ENCODE measurements at regions not wholly inside any gene's neighbourhood (a gene's known extent, or its start where the extent isn't known, plus 50 kb on each side); places are given as distances from the start of the nearest gene placed in this dataset.
"Not testable (repeated sequence)": the region's sequence is repeated elsewhere in the genome, so short reads cannot be mapped to it uniquely, and the experiment has no call there.

GRCh38 chr1:168827557-168827956 is 98.6 kb upstream of the DPT start:
- DNase-seq: no peak

- DNase-seq: no peak
Observed at GRCh38 chr1:168829876-168830275, 100.9 kb upstream of the DPT start.

- no peak for DNase-seq
Observed at GRCh38 chr1:168830562-168830961, 101.6 kb upstream of the DPT start.

- no peak for DNase-seq
Observed at GRCh38 chr1:168832661-168833060, 103.7 kb upstream of the DPT start.

- peak in 1 of 2 experiments; percentile 40 for DNase-seq
Observed at GRCh38 chr1:168833362-168833761, 104.4 kb upstream of the DPT start.

GRCh38 chr1:168833801-168834224 is 104.8 kb upstream of the DPT start:
- no peak for DNase-seq

- peak in 1 of 2 experiments; percentile 17 for DNase-seq
Observed at GRCh38 chr1:168834225-168834872, 105.3 kb upstream of the DPT start.

GRCh38 chr1:168835176-168835575 is 106.2 kb upstream of the DPT start:
- DNase-seq: peak in 1 of 2 experiments; percentile 29

- no peak for DNase-seq
Observed at GRCh38 chr1:168835791-168836190, 106.8 kb upstream of the DPT start.

GRCh38 chr1:168836469-168836868 is 107.5 kb upstream of the DPT start:
- no peak for DNase-seq

- DNase-seq: not testable (repeated sequence)
Observed at GRCh38 chr1:168837230-168837629, 108.2 kb upstream of the DPT start.

- DNase-seq: no peak
Observed at GRCh38 chr1:168842306-168842705, 113.3 kb upstream of the DPT start.

GRCh38 chr1:168842916-168843315 is 113.9 kb upstream of the DPT start:
- no peak for DNase-seq

GRCh38 chr1:168843401-168843800 is 114.4 kb upstream of the DPT start:
- DNase-seq: no peak

- DNase-seq: no peak
Observed at GRCh38 chr1:168843950-168844349, 114.9 kb upstream of the DPT start.

- DNase-seq: no peak
Observed at GRCh38 chr1:168845140-168845539, 116.1 kb upstream of the DPT start.

GRCh38 chr1:168848051-168848450 is 119.0 kb upstream of the DPT start:
- DNase-seq: no peak

- peak; percentile 61 to 77 for DNase-seq
Observed at GRCh38 chr1:168861421-168862004, 132.5 kb upstream of the DPT start.

- no peak for DNase-seq
Observed at GRCh38 chr1:168863772-168864171, 134.8 kb upstream of the DPT start.

- no peak for DNase-seq
Observed at GRCh38 chr1:168864266-168864665, 135.3 kb upstream of the DPT start.

- no peak for DNase-seq
Observed at GRCh38 chr1:168865850-168866620, 137.0 kb upstream of the DPT start.

GRCh38 chr1:168867941-168868634 is 139.1 kb upstream of the DPT start:
- no peak for DNase-seq

GRCh38 chr1:168871531-168871930 is 142.5 kb upstream of the DPT start:
- DNase-seq: no peak

GRCh38 chr1:168875831-168876230 is 146.8 kb upstream of the DPT start:
- DNase-seq: no peak

All from NCI-H526 (cell line).